HG02840 (cell line): ENCODE measurements at regions not wholly inside any gene's neighbourhood (a gene's known extent, or its start where the extent isn't known, plus 50 kb on each side); places are given as distances from the start of the nearest gene placed in this dataset.

Source experiments
- ATAC-seq: cut with Tn5 transposase; IDR thresholded peaks from one replicate; pipeline ENCODE4 v1.9.1; 2021; ENCODE audit warnings: mild to moderate bottlenecking, moderate library complexity, moderate number of reproducible peaks; ENCODE audit not compliant: unreplicated experiment, low FRiP score

DNA sequence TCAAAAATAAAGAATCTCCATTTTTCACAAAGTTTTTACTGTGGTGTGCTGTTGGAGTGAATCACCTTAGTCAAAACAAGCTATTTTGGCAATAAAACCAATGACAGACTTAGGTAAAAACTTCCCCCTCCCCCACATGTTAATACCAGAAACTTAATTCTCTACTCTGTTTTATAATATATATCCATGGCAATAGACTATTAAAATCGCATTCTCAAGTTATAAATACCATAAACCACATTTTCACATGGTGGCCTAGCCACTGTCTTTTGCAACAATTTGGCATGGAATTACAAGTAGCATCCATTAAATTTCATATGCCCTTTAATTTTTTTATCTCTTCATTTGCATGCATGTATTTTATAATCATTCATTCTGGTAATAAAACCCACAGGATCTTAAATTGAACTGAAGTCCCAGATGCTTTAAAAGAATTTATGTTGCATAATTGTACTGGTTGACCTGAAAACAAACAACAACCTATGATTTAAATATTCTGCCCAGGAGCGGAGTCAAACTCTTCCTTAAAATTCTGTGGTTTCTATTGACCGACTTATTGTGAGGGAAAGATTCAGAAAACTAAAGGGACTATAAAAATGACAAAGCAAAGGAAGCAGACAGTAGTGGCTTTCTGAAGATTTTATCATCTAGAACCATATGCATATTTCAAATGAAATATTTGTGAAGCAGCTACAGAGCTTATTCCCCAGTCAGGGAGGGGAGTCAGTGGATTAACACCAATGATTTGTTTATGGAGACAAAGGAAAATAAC lies 229.0 kb upstream of the TBL1XR1 start:
- no peak for ATAC-seq

DNA sequence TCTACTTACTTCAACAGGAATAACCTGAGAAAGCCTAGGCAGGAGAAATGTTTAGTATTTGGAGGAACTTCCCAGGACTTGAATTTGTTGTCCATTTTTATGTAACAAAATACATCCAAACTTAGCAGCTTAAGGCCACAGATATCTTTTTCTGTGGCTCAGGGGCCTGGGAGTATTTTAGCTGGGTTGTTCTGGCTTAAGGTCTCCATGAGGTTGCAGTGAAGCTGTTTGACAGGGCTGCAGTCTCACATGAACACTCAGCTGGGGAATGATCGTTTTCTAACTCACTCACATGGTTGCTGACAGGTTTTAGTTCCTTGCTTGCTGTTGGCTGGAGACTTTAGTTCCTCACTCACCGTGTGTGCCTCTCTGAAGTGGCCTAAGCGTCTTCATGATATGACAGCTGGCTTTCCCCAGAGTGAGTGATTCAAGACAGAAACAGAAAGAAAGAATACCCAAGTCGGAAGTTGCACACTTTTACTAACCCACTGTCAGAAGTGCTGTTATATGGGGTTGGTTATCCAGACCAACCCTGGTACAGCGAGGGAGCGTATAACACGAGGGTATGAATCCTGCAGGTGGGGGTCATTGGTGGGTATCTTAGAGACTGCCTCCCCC lies 229.7 kb upstream of the TBL1XR1 start:
- peak; percentile 97 for ATAC-seq

DNA sequence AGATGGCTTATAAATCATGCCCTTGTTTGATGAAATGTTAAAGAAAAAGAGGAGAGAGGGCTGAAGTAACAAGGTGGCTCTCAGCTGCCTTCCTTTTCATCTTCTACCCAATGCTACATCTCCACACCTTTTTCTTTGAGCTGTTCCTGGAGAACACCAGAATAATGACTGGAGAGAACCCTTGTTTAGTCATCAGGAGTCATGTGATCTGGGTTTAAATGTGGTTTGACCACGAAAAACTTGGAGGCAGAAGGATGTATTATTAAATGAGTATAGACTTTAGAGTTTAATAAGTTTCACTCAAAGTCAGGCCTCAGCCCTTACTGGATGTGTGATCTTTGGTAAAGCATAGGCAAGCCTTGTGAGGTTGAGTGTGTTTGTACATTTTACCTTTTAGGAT lies 230.3 kb upstream of the TBL1XR1 start:
- no peak for ATAC-seq

DNA sequence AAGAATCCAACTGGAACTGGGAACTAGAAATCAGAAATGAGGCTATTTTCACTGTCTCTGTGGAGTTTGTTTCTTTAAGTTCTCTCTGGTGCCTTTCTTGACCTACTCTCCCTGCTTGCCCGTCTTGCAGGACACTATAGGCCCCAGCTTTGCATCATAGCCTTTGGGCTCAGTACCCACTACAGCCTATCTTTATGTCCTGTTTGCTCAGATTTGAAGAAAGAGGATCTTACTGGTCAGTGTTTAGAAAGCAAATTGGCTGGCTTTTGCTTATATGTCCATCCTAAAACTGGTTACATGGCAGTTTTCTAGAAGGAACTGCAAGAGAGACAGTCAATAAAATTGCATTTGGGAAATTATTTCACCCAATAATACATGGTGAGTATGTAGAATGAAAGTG lies 231.8 kb upstream of the TBL1XR1 start:
- ATAC-seq = no peak

DNA sequence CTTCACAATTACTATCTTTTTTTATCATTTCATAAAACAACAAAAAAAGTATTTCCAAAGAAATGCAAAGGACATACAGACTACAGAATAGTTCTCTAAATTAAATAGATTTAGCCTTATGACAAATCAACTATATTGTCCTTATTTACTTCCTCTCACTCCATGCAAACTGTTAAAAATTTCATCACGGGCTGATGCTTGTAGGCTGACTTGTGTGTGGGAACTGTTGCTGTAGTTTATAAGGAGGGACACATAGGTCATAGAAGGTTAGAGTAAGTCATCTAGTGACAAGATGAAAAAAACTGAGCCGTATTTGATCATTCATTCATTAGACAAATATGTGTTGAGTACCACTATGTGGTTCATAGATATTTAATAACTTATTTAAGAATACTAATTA lies 232.5 kb upstream of the TBL1XR1 start:
- no peak for ATAC-seq

DNA sequence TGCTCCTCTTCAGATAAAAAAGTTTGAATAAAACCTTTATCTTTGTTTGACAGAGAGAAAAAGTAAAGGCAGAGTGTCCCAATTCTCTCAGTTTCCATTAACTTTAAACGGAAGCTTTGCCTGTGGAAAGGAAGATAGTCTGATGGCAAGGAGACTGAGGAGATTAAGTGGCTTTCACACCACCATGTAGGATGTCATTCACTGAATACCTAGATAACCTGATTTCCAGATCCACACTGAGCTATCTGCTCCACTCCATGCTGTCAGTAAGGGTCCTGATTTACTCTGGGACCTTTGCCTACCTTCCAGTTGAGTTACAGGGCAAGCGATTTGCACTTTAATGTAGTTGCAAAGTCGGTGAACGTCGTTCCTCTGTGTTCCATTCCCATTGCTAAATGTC lies 233.4 kb upstream of the TBL1XR1 start:
- no peak for ATAC-seq

DNA sequence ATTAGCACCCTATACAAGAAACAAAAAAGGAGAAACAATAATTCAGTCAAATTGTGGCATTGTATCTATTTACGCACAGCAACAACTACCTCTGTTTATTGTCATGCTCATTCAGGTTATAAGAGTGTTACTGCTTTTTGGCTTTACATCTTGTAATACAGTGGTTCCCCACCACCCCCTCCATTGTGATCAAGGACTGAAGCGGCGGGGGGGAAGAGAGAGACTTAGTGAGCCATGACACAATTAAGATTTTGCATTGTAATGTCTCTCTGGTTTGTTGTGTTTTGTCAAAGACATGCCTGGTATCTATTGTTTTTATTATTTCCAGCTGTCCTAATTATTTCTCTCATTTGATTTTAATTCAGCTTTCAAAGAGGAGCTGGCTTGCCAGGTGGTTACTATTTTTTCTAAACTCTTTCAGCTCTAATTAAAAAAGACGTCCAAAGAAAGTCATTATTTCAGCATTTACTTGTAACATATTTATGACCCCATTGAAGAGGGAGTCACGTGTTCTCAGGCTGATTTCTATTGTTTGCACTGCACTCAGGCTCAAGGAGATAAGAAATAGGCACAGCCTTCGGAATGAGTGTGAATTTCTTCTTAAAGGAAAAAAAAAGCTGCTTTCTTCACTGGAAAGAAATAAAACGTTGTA lies 234.4 kb upstream of the TBL1XR1 start:
- no peak for ATAC-seq

GRCh38 chr3:177435301-177435700 lies 238.0 kb upstream of the TBL1XR1 start:
- no peak for ATAC-seq

DNA sequence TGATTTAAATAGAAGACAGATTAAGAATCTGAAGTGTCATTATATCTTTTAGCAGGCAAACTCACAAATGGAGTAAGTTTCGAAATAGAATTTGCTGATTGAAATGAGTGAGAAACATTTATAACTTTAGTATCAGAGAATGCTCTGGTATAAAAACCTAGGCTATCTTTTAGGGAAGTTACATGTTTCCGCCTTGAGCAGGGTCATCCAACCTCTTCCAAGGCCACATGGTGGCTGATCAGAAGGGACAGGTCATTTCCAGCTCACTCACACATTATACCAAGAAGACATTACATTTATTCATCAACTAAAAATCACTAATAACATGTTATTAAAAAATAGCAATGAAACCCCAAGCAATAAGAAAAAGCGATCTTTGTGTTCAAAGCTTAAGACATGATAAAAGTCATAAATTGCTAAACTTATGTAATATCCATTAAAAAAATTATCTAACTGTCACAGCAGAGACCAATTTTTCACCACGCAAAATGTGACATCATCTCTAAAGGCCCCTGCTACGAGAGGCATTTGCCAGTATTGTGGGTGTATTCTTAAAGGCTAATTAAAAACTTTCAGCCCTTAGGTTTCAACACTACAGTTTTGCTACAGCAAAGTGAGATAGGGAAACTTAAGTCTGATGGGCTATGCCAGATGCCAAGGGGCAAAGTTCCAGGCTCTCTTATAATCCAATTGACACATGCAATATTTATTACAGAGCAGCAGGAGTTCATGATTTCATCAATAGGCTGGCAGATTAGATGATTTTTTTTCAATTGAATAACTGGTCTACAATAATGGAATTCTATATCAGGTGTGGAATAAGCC lies 240.4 kb upstream of the TBL1XR1 start:
- ATAC-seq = no peak

DNA sequence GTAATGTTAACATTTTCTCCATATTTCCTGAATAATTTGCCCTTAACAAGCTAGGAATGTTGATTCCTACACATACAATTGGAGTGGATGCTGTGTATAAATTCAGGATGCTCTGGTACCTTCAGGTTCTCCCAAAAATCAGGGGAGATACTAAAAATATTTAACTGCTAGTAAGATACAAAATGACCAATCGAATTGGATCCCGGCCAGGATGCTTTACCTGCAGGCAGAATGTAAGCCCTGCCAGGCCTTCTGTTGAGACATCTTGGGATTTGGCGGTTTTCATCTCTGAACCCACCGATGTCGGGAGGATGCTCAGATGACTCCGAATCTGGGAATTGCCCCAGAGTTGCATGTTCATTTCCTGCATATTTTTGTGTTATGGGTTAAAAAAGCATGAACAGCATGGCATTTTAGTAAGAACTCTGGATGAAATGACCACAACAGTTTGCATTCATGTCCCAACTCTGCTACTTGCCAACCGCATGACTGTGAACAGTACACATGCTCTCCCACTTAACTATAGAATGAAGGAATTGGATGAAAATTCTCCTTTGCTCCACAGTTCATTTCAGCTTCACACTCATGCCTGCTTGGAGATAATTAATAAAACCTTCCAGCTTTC lies 241.4 kb upstream of the TBL1XR1 start:
- ATAC-seq = no peak

GRCh38 chr3:177439694-177440269 lies 242.5 kb upstream of the TBL1XR1 start:
- ATAC-seq = no peak

- ATAC-seq = no peak
Measured at GRCh38 chr3:177440456-177441104, 243.3 kb upstream of the TBL1XR1 start.

DNA sequence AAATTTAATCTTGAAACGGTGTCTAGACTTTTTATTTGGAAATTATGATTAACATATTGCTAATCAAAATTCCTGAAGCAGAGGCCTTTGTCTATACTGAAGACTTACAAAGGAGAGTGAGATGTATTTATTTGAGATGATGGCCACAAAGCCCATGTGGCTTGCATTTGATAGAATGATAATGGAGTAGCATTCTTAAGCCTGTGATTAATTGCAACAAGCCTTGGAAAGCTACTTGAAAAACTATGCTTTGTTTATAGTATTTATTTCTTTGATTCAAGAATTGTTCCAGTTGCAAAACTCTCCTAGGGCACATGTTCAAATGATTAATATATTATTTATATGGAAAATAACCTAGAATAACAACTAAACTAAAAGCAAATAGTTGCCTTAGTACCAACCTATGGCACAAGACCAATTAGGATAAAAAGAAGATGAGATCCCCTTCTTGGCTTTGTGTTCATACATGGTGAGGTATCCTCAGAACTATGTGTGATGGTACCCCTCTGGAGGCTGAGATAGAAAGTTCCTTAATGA lies 244.1 kb upstream of the TBL1XR1 start:
- ATAC-seq = no peak

DNA sequence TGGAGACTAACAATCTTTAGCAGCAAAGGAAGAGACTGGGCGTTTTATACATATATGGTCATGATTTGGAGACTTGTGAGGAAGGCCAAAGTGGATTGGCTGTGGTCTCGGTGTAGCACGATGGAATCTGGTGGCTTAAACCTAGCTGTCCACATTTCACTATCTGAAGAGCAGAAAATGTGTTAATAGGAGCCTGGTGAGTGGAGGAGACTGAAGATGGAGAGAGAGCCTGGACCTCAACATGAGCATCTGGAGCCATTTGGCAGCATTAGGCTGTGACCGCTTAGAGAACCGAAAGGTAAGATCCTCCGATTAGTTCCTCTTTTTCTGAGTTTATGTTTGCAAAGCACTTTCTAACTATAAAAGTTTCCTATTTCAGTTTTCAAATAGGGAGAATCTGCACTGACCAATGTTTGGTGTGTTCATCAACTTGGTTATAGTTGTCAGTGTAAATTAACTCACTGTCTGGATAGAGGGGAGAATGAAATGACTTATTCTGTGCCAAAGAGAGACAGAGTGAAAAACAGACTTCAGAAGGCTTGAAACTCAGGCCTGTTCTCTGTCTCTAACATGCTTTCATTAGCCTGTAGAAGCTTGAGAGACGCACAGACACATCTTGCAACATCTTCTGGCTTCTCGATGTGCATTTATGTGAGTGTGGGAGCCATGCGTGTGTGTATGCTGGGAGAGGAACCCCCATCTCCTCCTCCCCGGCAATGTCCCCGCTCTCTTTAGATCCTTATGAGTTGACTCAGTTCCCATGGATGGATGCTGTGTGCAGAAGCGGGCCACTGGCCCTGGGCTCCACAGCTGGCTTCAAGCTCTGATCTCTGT lies 244.7 kb upstream of the TBL1XR1 start:
- ATAC-seq = peak; percentile 97

DNA sequence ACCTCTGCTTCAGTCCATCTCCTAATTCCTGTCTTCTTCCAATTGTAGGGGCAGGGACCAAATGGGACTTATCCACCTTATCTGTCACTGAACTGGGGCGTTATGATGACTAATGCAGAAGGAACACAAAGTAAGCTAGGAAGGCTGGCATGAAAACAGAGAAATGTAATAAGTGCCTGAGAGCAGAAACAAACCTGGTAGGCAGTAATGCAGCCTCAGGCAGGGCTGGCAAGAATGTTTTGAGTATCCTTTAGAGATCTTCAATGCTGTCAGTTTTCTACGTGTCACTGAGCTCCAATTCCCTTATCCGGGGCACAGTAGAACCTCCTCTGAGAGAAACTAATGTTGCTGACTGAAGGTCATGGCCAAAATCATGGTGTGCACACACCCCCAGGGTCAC lies 246.2 kb upstream of the TBL1XR1 start:
- no peak for ATAC-seq

- ATAC-seq = no peak
Measured at GRCh38 chr3:177444696-177445095, 247.4 kb upstream of the TBL1XR1 start.

DNA sequence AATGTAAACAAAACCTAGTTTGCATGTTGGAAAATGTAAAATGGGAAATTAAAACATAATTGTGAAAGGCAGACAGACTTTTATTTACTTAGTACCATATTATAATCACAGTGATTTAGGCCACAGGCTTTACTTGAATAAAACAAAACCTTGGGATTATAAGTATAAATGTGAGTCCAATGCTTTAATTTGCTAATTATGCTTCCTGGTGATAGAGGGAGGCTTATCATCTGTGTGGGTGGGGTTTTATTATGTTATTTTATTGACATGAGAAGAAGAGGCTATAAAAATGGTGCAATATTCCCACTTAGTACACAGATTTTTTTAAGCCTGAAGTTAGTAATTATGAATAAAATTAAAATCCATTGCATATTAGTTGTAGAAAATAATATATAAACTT lies 248.3 kb upstream of the TBL1XR1 start:
- ATAC-seq = no peak

DNA sequence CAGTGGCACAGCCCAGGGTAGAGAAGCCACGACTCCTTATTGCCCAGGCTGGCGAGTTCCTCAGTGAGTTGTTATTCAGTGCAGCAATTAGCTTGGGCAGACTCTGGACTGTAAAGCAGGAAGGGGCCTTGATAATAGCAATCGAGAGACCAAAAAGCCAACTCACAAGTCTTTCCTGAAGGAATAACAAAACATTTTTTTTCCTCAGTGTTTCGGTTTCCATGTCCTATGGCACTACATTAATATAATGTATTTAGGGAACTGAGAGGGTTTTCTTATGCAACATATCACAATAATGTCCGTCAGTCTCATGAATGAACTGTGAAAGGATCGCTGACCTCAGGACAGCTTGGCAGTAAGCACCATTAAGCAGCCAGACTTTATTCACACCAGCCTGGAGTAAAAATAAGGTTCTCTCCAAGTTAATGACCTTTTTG lies 248.9 kb upstream of the TBL1XR1 start:
- no peak for ATAC-seq
